ENCODE measurements at regions not wholly inside any gene's neighbourhood (a gene's known extent, or its start where the extent isn't known, plus 50 kb on each side); places are given as distances from the start of the nearest gene placed in this dataset.

GRCh38 chr12:25744313-25744712 lies 191.2 kb upstream of the LMNTD1 start:
- intact Hi-C loops (cut with DNase I) = no loop called here
- WGBS = 77% methylated on average over 4 of the region's 4 CpGs

DNA sequence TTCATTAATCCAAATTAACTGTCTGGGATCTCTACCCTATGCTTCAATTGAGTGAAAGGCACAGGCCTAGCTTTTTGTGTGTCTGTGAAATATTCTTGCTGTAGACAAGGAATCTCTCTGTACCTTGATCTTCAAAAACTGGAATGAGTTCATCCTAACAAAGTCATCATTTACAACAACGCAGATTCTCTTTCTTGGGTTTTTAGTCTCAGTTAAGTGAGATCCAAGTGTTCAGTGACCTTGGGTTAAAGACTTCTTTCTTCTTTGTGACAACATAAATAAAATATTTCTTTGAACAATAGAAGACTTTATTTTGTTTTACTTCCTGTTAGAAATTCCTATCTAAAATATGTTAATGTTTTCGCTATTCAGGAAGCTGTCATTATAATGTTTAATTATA lies 192.2 kb upstream of the LMNTD1 start:
- DNase-seq (ENCODE audit: extremely low spot score) = no peak
- Histone ChIP-seq H3K9me3 (no peaks in the 10 kb centered on the region), H3K27ac (replicated peaks in 1 of 4) (no peak overlapping the region), H3K4me1 (no peaks in the 10 kb centered on the region), H3K4me3 (no peak overlapping the region), H3K27me3 (no peaks in the 10 kb centered on the region), H3K36me3 (no peaks in the 10 kb centered on the region)
- intact Hi-C loops (cut with DNase I) = no loop called here
- TF ChIP-seq POLR2AphosphoS5 (IDR thresholded peaks at IDR 0.05) (no peak), EP300 (IDR thresholded peaks at IDR 0.05) (no peak), POLR2A (IDR thresholded peaks at IDR 0.05; ENCODE audit: low read depth) (no peak), CTCF (IDR thresholded peaks at IDR 0.05) (no peak)
- 84% methylated on average over 2 of the region's 2 CpGs for WGBS

More at GRCh38 chr12:25744313-25744712, 191.2 kb upstream of the LMNTD1 start:
- no peak for DNase-seq (ENCODE audit: extremely low spot score)
- TF ChIP-seq EP300 (IDR thresholded peaks at IDR 0.05) (no peak), POLR2A (IDR thresholded peaks at IDR 0.05; ENCODE audit: low read depth) (no peak), CTCF (IDR thresholded peaks at IDR 0.05) (no peak), POLR2AphosphoS5 (IDR thresholded peaks at IDR 0.05) (no peak)
- no peaks in the 10 kb centered on the region for H3K36me3 ChIP-seq
- no peaks in the 10 kb centered on the region for H3K9me3 ChIP-seq
- no peak overlapping the region for H3K4me3 ChIP-seq
- no peaks in the 10 kb centered on the region for H3K27me3 ChIP-seq
- no peaks in the 10 kb centered on the region for H3K4me1 ChIP-seq
- H3K27ac ChIP-seq (replicated peaks in 1 of 4) = no peak overlapping the region

DNA sequence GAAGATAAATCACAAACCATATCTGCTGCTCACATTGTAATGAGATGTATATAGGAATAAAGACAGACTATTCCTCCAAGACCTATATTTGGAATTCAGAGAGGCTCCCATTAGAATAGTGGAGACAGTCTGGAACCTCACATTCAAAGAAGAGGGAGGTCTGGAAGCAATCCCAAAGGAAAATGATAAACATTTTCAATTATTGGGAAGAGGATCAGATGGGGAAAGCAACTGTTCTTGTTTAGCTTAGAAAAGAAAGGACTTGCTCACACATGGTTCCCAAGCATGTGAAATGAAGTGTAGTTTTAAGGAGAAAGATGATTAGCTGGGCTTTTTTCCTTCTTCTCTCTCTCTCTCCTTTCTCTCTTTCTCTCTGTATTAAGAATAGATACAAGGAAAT lies 193.0 kb upstream of the LMNTD1 start:
- Histone ChIP-seq H3K27me3 (no peaks in the 10 kb centered on the region), H3K9me3 (no peaks in the 10 kb centered on the region), H3K4me1 (no peaks in the 10 kb centered on the region), H3K4me3 (no peak overlapping the region), H3K36me3 (no peaks in the 10 kb centered on the region), H3K27ac (replicated peaks in 1 of 4) (no peak overlapping the region)
- DNase-seq (ENCODE audit: extremely low spot score) = no peak
- TF ChIP-seq EP300 (IDR thresholded peaks at IDR 0.05) = no peak
- no peak for TF ChIP-seq CTCF (IDR thresholded peaks at IDR 0.05)
- no peak for TF ChIP-seq POLR2A (IDR thresholded peaks at IDR 0.05; ENCODE audit: low read depth)
- no peak for TF ChIP-seq POLR2AphosphoS5 (IDR thresholded peaks at IDR 0.05)
- intact Hi-C loops (cut with DNase I) = no loop called here

DNA sequence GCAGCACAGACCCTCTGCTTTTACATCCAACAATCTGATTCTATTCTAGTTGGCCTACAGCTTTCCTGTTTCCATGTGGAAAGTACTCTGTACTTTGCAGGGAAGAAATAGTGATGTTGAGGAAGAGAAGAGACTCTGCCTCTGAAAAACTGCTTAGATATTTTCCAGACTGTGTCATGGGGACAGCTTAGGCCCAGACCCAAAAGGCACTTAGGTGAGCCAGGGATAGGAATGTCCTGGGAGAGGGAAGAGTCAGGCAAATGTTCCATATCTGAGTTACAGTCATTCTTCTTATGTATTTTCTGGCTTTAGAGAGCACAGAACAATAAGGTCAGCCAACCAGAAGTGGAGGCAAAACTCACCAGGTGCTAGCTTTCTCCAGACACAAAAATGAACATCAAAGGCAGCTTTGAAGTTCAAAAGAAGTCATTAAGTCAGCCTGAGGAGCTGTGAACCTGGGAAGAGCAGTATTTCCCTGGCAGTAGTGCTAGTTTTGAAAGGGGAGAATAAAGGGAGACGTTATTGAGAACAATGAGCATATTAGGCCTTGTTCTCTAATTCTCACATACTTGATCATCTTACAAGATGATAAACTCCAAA lies 199.7 kb upstream of the LMNTD1 start:
- intact Hi-C loops (cut with DNase I) = no loop called here
- no peak for TF ChIP-seq POLR2AphosphoS5 (IDR thresholded peaks at IDR 0.05)
- TF ChIP-seq EP300 (IDR thresholded peaks at IDR 0.05) = no peak
- no peak for TF ChIP-seq POLR2A (IDR thresholded peaks at IDR 0.05; ENCODE audit: low read depth)
- TF ChIP-seq CTCF (IDR thresholded peaks at IDR 0.05) = no peak
- Histone ChIP-seq H3K36me3 (no peaks in the 10 kb centered on the region), H3K4me3 (no peak overlapping the region), H3K27ac (replicated peaks in 1 of 4) (no peak overlapping the region), H3K9me3 (no peaks in the 10 kb centered on the region), H3K4me1 (no peaks in the 10 kb centered on the region), H3K27me3 (no peaks in the 10 kb centered on the region)
- no peak for DNase-seq (ENCODE audit: extremely low spot score)
- 42% methylated on average over 1 of the region's 1 CpG for WGBS

All from esophagus muscularis mucosa (tissue), 4 donors.